ENCODE measurements at regions not wholly inside any gene's neighbourhood (a gene's known extent, or its start where the extent isn't known, plus 50 kb on each side); places are given as distances from the start of the nearest gene placed in this dataset.
"Not testable (repeated sequence)": the region's sequence is repeated elsewhere in the genome, so short reads cannot be mapped to it uniquely, and the experiment has no call there.

GRCh38 chr19:30944276-30944932 lies 404.8 kb downstream of the TSHZ3 start:
- not testable (repeated sequence) for TF ChIP-seq CTCF, POLR2A, POLR2AphosphoS5 (IDR thresholded peaks at IDR 0.05)
